GM12872 (cell line): ENCODE measurements at regions not wholly inside any gene's neighbourhood (a gene's known extent, or its start where the extent isn't known, plus 50 kb on each side); places are given as distances from the start of the nearest gene placed in this dataset.

Experiments used
- CTCF ChIP-seq: IDR thresholded peaks from 3 replicates; pipeline ENCODE4 v1.5.1; 2011; ENCODE audit warnings: low read depth, mild to moderate bottlenecking, low read length, moderate library complexity; ENCODE audit not compliant: insufficient read depth

DNA sequence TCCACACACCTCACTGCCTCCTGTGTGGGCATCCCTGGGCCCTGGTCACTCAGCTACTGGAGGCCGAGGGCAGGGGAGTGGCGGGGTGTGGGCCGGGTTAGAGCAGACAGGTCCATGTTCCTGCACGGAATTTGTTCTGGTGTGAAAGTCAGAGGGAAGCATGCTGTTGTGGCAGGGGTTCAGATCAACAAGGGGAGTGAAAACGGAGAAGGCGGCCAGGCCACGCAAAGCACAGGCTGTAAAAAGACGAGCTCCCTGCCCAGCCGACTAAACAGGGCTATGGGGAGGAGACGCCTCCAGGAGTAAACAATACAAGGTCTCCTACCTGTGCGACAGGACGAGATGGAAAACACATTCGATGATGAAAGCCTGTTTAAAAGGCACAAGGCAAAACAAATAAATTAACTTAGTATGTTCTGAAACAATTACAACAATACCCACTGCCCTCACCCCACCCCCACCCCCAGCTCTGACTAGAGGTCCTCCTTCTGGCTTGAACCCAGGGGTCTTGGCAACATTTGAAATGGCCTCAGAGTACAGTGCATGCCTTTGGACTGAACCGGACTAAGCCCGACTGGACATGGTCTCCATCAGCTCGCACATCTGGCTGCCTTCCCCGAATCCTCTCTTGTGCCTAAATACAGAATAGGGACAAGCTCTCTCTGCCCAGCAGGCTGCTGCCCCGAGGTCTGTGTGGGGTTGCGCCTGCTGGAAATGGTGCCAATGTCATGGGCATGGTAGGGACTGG, 274.9 kb upstream of the DIO3 start:
- TF ChIP-seq CTCF, result no peak

GRCh38 chr14:101288436-101289229, 272.7 kb upstream of the DIO3 start:
- TF ChIP-seq CTCF, result no peak

DNA sequence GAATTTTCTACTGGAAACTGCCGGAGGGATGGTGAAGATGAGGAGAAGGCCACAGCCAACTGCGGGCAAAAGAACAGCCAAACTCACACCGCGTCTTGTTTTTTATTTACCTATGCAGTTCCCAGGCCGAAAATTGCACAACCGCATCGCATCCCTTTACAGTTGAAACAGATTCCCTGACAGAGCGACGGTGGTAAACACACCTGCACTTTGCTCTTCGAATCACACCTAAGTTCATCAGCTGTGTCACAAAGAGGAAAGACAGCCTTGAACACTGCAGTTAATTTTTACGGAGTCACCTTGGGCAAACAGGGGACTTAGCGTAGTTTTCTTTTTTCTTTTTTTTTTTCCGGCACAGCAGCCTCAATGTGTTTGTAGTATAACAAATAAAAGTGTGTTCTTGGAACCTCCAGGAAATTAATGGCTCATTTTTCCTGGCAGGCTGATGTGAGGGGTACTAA, 272.0 kb upstream of the DIO3 start:
- no peak for TF ChIP-seq CTCF

GRCh38 chr14:101289911-101290310, 271.4 kb upstream of the DIO3 start:
- TF ChIP-seq CTCF, result no peak

DNA sequence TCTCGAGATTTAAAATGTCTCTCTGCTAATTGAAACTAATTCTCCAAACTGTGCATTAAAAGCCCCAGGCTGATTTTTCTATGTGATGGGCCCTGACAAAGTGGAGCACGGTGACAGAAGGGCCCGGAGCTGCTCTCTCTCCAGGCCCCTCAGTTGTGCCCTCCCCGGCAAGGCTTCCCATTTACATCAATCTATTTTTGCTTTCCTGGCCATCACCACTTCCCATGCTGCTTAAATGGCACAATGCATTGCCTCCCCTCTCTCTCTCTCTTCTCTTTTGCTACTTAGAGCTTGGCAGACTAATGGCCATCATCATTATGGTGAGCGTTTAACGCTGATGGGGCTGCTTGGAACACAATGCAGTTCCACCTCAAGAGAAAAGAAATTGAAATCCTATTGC, 270.7 kb upstream of the DIO3 start:
- no peak for TF ChIP-seq CTCF

- no peak for TF ChIP-seq CTCF
Observed at GRCh38 chr14:101291390-101291789, 269.9 kb upstream of the DIO3 start.

GRCh38 chr14:101292448-101292847, 268.8 kb upstream of the DIO3 start:
- no peak for TF ChIP-seq CTCF
